ENCODE measurements at regions not wholly inside any gene's neighbourhood (a gene's known extent, or its start where the extent isn't known, plus 50 kb on each side); places are given as distances from the start of the nearest gene placed in this dataset.

DNA sequence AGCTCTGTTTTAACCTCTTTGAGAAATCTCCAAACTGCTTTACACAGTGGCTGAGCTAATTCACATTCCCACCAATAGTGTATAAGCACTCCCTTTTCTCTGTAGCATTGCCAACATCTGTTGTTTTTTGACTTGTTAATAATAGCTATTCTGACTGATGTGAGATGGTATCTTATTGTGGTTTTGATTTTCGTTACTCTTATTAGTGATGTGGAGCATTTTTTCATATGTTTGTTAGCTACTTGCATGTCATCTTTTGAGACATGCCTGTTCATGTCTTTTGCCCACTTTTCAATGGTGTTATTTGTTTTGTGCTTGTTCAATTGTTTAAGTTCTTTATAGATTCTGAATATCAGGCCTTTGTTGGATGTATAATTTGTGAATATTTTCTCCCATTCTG, 225.2 kb upstream of the TRPC7 start:
- Histone ChIP-seq H3K9me3 (0 out of 2 replicates have a peak, but pooled peaks cover 3% of the 10 kb centered on the region), H3K36me3 (ENCODE audit: control insufficient read depth, insufficient read depth, low read length) (no peaks in the 10 kb centered on the region), H3K27me3 (replicated peaks; ENCODE audit: control insufficient read depth, insufficient read depth, low read length) (no peaks in the 10 kb centered on the region), H3K4me1 (no peaks in the 10 kb centered on the region), H3K4me3 (ENCODE audit: low read depth, low read length) (no peak overlapping the region)
- no peaks in the 10 kb centered on the region for H3K36me3 Mint-ChIP-seq (ENCODE audit: insufficient read depth, unreplicated experiment)
- H3K27ac Mint-ChIP-seq (ENCODE audit: unreplicated experiment), result no peak overlapping the region
- intact Hi-C loops (cut with micrococcal nuclease; ENCODE audit: unreplicated experiment), result no loop called here
- H3K4me3 Mint-ChIP-seq (ENCODE audit: unreplicated experiment), result no peak overlapping the region
- no peak for DNase-seq
- TF ChIP-seq, protein P1, sequence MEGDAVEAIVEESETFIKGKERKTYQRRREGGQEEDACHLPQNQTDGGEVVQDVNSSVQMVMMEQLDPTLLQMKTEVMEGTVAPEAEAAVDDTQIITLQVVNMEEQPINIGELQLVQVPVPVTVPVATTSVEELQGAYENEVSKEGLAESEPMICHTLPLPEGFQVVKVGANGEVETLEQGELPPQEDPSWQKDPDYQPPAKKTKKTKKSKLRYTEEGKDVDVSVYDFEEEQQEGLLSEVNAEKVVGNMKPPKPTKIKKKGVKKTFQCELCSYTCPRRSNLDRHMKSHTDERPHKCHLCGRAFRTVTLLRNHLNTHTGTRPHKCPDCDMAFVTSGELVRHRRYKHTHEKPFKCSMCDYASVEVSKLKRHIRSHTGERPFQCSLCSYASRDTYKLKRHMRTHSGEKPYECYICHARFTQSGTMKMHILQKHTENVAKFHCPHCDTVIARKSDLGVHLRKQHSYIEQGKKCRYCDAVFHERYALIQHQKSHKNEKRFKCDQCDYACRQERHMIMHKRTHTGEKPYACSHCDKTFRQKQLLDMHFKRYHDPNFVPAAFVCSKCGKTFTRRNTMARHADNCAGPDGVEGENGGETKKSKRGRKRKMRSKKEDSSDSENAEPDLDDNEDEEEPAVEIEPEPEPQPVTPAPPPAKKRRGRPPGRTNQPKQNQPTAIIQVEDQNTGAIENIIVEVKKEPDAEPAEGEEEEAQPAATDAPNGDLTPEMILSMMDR (IDR thresholded peaks at IDR 0.05; ENCODE audit: insufficient read depth in 1 of 2, low read depth in 1 of 2, low read length in 1 of 2, severe bottlenecking in 1 of 2, unreplicated experiment in 1 of 2), result no peak
- H3K27me3 Mint-ChIP-seq (ENCODE audit: insufficient read depth, unreplicated experiment), result peaks cover 23% of the 10 kb centered on the region
- no peaks in the 10 kb centered on the region for H3K4me1 Mint-ChIP-seq (ENCODE audit: low read depth, unreplicated experiment)
- CTCF ChIA-PET, result no interaction called here
- no TSS peak for BruUV-seq (replicated peaks)
- POLR2A ChIA-PET, result no interaction called here
- H3K9me3 Mint-ChIP-seq (ENCODE audit: unreplicated experiment), result no peaks in the 10 kb centered on the region

GRCh38 chr5:136586196-136586595, 220.9 kb upstream of the TRPC7 start:
- DNase-seq, result no peak
- CTCF ChIA-PET, result no interaction called here
- Mint-ChIP-seq H3K36me3 (ENCODE audit: insufficient read depth, unreplicated experiment) (no peaks in the 10 kb centered on the region), H3K27me3 (ENCODE audit: insufficient read depth, unreplicated experiment) (peaks cover 27% of the 10 kb centered on the region), H3K4me1 (ENCODE audit: low read depth, unreplicated experiment) (no peaks in the 10 kb centered on the region), H3K27ac (ENCODE audit: unreplicated experiment) (no peak overlapping the region), H3K9me3 (ENCODE audit: unreplicated experiment) (no peaks in the 10 kb centered on the region), H3K4me3 (ENCODE audit: unreplicated experiment) (no peak overlapping the region)
- intact Hi-C loops (cut with micrococcal nuclease; ENCODE audit: unreplicated experiment), result no loop called here
- H3K36me3 ChIP-seq (ENCODE audit: control insufficient read depth, insufficient read depth, low read length), result no peaks in the 10 kb centered on the region
- H3K9me3 ChIP-seq, result 0 out of 2 replicates have a peak, but pooled peaks cover 3% of the 10 kb centered on the region
- BruUV-seq (replicated peaks), result no TSS peak
- H3K4me3 ChIP-seq (ENCODE audit: low read depth, low read length), result no peak overlapping the region
- no peaks in the 10 kb centered on the region for H3K4me1 ChIP-seq
- H3K27me3 ChIP-seq (replicated peaks; ENCODE audit: control insufficient read depth, insufficient read depth, low read length), result no peaks in the 10 kb centered on the region
- TF ChIP-seq, protein P1 (IDR thresholded peaks at IDR 0.05; ENCODE audit: insufficient read depth in 1 of 2, low read depth in 1 of 2, low read length in 1 of 2, severe bottlenecking in 1 of 2, unreplicated experiment in 1 of 2), result no peak
- POLR2A ChIA-PET, result no interaction called here

GRCh38 chr5:136584474-136584873, 219.1 kb upstream of the TRPC7 start:
- no peak overlapping the region for H3K4me3 ChIP-seq (ENCODE audit: low read depth, low read length)
- intact Hi-C loops (cut with micrococcal nuclease; ENCODE audit: unreplicated experiment), result no loop called here
- BruUV-seq (replicated peaks), result no TSS peak
- no peaks in the 10 kb centered on the region for H3K4me1 Mint-ChIP-seq (ENCODE audit: low read depth, unreplicated experiment)
- no peak overlapping the region for H3K4me3 Mint-ChIP-seq (ENCODE audit: unreplicated experiment)
- H3K27ac Mint-ChIP-seq (ENCODE audit: unreplicated experiment), result no peak overlapping the region
- no peaks in the 10 kb centered on the region for H3K27me3 ChIP-seq (replicated peaks; ENCODE audit: control insufficient read depth, insufficient read depth, low read length)
- H3K27me3 Mint-ChIP-seq (ENCODE audit: insufficient read depth, unreplicated experiment), result peaks cover 27% of the 10 kb centered on the region
- no peak for DNase-seq
- no peaks in the 10 kb centered on the region for H3K9me3 Mint-ChIP-seq (ENCODE audit: unreplicated experiment)
- POLR2A ChIA-PET, result no interaction called here
- CTCF ChIA-PET, result no interaction called here
- no peaks in the 10 kb centered on the region for H3K9me3 ChIP-seq
- TF ChIP-seq, protein P1 (IDR thresholded peaks at IDR 0.05; ENCODE audit: insufficient read depth in 1 of 2, low read depth in 1 of 2, low read length in 1 of 2, severe bottlenecking in 1 of 2, unreplicated experiment in 1 of 2), result no peak
- H3K36me3 Mint-ChIP-seq (ENCODE audit: insufficient read depth, unreplicated experiment), result no peaks in the 10 kb centered on the region
- no peaks in the 10 kb centered on the region for H3K36me3 ChIP-seq (ENCODE audit: control insufficient read depth, insufficient read depth, low read length)
- H3K4me1 ChIP-seq, result no peaks in the 10 kb centered on the region

Measured in Caco-2 (cell line).